NCI-H146 (cell line): ENCODE measurements at regions not wholly inside any gene's neighbourhood (a gene's known extent, or its start where the extent isn't known, plus 50 kb on each side); places are given as distances from the start of the nearest gene placed in this dataset.

Experiments
- DNase-seq: peaks from one replicate; lab custom pipeline; 2025; lab: John Stamatoyannopoulos, UW

DNA sequence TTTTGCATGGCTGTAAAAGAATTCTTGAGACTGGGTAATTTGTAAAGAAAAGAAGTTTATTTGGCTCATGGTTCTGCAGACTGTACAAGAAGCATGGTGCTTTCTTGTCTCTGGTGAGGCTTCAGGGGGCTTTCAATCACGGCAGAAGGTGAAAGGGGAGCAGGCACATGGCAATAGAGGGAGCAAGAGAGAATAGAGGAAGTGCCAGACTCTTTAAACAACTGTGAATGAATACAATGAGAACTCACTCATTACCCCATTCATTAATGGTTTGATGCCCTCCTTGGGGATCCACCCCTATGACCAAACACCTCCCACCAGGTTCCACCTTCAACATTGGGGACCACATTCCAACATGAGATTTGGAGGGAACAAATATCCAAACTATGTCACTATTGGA, 463.5 kb downstream of the MTX2 start:
- no peak for DNase-seq

DNA sequence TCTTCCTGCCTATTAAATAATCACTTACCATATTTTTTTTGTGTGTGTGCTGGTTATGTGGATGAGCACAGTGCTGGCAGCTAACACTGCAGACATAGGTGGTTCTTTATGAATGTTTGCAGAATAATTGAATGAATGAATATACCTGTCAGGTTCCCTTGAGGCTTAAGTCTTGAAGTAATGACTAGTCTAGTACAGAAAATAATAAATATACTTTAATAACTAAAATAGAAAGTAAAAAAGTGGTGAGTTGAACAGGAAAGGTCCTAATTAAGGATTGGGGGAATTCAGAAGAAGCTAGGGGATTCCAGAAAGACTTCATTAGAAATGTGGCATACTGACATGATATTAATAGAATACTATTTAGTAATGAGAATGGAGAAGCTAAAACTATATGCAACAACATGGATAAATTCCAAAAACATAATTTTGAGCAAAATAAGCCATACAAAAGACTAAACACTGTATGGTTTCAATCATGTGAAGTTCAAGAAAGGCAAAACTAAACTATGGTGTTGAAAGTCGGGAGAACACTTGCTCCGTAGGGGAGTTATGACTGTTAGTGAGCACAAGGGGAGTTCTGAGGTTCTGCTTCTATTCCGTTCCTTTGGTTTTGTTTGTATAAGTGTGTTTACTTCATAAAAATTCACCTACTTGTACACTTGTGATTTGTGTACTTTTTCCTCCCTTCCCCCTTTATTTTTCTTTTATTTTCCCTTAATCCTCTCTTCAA, 464.6 kb downstream of the MTX2 start:
- no peak for DNase-seq

DNA sequence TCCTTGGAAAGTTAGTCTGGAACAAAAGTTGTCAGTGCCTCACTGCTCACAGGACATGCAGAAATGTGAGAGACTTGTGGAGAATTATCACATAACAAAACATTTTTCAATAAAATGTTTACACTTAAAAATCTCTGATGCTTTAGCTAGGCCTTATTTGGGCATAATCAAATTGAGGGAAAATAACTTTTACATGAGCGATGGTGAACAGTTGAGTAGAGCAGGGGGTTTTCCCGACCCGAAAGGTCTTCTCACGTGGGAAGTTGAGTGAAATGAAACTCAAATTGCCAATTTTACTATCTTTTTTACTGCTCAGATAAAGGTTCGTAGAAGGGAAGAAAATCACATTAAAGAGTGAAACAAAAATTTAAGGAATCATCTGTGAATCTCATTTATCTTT, 465.6 kb downstream of the MTX2 start:
- DNase-seq, result no peak

DNA sequence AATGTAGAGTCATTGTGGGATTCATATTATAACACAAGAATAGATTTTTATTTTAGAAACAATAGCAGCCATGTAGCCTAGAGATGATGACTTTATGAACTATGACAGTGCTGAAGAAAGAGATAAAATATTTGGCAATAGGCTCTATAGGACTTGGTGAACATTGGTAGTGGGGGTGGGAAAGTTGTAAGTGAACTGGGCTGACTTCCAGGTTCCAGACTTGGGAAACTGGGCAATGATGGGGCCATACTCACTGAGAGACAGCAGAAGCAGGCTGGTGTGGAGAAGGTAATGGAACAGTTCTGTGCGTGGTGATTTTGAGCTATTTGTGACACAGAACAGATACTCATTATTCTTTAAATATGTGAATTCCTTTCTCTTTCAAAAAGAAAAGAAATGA, 470.3 kb upstream of the HNRNPA3 start:
- no peak for DNase-seq

DNA sequence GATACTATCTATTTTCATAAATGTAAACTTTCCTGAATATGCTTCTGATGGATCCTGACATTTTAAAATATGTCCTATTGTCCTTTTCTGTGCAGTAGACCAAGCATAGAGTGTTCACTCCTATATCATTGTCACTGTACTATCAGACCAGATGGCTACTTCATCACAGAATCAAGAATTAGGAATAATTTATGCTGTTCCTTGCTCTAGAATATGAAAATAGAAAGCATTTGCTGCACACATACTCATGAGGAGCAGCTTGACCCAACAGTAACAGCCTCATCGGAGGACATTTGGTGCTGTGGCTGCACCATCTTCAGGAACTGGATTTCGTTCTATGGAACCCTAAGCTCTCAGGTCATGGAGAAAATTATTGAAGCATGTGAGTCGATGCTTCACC, 468.9 kb upstream of the HNRNPA3 start:
- DNase-seq, result no peak

DNA sequence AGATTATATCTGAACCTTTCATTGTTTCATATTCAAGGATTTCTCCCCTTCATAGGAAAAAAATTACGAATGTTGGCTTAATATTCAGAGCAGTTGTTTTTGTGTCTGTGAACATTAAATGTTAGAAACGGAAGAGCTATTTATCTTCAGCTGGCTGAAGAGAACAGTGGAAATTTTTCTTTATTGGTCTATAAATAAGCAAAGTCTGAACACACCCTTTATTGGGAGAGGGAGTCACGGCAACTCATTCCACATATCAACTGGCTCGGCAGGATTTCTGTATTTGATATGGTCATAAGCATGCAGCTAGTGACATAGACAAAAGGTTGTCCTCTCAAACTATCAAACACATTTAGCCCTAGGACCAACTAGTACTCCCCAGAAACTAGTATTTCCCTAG, 468.4 kb upstream of the HNRNPA3 start:
- no peak for DNase-seq

DNA sequence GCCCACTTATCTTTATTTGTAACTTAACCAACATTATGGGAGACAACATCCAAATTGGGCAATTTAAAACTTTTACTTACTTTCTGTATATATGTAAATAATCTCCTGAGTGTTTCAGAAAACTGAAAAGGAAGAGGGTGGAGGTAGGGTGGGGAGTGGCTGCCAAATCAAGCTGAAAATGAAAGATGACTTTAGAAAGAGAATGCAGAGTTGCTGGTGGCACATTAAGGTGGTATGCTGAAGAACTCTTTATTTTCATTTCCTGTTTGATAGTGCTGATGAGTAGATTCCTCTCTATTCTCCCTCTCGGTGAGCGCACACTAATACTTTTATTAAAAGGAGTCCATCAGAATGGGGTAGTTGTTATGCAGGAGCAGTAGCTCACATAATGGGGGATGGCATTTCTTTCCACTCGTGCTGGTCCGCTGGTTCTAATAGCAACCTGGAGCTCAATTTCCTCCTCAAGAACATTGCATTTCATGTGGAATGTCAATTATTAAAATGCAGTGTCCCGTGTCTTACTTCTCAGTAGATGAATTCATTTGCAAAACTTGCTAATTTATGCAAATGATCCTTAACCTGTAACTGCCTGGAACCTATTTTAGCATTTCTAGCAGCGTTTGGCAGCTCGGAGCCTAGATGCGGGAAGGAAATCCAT, 466.9 kb upstream of the HNRNPA3 start:
- DNase-seq, result no peak

DNA sequence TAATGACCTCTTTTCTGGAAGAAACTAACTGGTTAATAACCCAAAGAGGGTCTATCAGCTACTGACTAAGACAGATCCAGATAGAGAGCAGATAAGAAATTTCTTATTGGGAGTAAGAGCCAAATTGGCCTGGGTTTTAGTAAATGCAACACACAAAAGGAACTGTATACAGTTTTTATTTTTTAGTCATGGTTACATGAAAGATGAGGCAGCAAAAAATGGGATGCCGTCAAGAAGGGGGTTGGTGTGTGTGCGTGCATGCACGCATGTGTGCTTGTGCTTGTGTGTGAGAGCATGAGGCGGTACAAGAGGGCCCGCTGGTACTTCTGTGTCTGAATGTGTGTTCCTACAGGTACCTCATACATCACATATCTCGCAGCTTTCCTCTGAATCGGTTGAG, 466.2 kb upstream of the HNRNPA3 start:
- no peak for DNase-seq

DNA sequence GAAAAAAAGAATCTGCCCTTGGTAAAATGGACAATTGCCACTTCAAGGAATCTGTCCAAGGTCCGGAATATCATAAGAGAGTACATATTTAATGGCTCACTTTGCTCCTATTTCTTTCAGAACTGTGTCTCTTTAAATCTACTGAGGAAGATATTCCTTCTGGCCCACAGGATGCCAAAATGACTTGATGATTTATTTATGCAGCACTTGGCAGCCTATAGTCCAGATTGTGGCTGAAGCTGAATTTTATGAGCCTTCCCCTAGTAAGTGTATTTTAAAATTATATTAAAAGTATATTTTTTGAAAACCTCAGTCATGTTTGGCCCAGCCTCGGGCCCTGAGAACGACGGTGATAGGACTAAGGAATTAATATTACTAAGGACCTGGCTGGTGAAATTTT, 465.1 kb upstream of the HNRNPA3 start:
- no peak for DNase-seq

DNA sequence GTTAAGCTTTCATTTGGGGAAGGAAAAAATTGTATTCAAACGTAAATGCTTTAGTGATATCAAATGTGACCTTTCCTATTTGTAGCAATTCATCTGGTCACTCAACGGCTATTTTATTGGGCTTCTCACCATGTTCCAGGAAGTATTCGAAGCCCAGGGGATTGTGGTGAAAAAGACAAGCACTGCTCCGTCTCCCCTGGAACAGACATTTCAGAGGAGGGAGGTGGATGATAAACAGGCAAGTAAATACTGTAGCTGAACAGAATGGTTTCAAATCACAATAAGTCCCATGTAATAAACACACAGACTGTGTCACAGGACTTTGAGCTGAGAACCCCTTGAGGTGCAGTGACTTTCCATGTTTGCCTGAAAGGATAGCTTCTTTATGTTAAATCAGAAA, 464.7 kb upstream of the HNRNPA3 start:
- no peak for DNase-seq

DNA sequence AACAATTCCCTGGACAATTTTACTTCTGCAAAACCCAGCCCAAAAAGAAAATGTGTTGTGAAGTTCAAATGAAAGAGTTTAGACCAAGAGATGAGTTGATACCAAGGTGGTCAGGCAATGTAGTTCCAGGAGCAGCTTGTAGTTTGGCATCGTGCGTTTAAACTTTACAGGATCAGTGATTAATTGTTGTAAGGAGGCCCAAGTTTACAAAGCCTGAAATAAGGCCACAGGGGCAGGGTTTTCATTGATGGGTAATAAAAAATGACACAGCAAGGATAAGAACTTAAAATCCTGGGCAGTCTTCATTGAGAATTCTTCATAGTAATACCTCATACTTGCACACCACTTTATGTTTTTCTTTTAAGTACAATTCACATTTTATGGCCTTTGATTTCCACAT, 463.9 kb upstream of the HNRNPA3 start:
- no peak for DNase-seq

DNA sequence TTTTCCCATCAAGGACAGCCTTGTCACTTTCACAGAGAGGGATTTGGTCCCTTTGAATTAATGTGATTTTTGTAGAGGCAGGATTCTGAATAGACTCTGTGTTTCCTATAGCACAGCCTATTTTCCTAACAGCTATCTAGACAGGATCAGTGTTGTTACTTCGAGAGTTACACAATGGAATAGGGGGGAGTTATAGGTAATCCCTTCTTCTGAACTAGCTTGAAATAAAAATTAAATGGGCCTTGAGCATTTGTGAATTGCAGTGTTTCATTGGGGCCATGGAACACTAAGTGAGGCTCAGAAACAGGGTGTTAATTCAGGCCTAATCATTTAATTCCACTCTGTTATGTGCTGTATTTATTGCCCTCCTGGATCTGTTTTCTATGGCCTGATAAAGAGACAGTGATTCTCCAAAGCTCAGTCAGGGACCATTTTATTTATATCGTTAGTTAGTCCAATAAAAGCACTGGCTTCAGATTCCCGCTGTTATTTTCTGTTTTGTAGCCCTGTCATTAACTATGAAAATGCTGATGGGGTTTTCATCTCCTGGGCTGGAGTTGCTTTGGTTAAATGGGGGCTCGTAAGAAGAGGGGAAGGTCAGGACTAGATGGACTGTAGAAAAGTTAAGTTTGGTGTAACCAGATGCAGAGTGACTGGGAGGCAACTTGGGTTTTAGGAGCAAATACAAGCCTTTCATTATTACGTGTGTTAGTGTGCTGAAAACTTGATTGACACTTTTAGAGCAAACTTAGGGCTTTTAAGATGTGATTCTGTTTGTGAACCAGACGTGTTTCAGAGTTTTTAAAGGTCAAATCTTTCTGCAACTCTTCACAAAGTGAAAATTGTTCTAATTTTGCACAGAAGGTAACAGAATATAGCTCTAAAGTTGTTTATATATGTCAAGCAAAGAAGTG, 461.0 kb upstream of the HNRNPA3 start:
- DNase-seq, result no peak

DNA sequence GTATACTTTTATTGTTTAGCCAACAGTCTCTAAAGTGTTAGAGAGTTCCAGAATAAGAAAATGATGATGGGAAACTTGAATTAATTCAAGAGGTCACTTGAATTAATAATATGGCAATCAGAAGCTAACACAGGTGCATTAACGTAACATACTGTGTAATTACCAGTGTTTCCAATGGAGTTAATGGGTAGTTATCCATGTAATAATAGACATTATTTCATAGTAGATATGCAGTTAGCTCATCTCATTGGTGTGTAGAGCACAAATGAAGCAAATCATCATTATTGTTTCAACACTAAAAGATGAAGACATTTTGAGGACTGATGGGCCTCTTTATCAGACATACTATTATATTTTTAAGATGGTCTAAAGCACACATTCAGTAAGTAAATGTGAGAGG, 460.3 kb upstream of the HNRNPA3 start:
- no peak for DNase-seq

DNA sequence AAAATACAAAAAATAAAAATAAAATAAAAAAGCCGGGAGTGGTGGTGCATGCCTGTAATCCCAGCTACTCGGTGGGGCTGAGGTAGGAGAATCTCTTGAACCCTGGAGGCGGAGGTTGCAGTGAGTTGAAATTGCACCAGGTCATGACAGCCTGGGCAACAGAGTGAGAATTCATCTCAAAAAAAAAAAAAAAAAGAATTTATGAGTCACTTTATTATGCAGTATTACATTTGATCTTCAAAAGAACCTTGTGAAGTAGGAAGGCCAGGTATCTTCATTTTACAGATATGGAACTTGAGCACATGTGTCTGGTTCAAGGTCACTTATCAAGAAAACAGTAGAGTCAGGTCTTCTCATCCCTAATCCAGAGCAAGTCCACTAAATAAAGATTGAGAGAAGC, 459.4 kb upstream of the HNRNPA3 start:
- no peak for DNase-seq

DNA sequence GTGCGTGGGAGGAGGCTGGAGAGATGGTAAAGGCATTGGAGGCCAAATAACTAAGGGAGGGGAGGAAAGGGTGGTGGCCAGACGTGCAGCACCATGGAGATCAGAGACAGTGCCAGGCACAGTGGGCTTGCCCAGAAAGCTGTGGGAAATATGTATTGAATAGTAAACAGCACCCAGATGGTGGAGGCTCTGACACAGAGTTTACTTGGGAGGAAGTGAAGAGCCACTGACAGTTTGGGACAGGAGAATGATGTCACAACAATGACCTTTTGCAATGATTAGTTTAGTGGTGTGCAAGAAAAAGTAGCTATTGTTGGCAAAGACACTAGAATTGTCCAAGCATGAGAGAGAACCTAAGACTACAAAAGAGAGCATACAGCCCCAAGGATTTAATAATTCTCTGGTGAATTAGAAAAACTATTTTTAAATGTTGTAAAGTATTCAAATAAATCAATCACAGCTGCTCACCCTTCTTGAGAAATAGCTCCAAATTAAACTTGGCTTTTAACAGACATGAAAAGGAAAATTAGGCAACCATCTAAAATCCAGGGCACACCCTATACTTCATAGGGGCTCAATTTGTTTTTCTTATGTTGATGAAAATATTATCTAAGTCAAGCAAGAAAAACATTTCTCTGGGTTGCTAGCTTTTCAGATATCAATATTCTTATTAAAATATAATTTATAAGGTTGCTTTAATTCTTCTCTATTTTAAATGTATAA, 458.7 kb upstream of the HNRNPA3 start:
- no peak for DNase-seq

DNA sequence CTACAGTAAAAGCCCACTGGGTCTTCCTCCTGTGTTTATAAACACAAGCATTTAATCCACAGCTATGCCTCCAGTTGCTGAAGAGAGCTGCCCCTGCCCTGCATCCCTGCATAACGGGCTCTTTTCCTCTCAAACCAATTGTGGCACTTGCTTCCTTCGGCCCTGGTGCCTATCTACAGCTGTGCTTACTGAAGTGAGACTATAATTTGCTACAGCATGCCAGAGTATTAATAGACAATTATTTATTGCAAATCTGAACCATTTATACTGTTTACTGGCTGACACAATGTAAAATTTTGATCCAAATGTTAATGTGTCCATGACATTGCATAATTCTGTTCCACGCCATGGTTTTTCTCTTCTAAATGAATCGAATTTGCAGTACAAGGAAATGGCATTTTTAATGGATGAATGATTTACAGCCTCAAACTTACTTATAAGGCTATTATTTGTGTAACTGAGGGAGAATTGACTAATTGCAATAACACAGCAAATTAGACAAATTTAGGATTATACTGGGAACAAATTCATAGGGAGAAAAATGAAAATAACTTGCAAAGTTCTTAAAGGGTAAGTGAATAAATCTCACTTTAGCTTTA, 457.0 kb upstream of the HNRNPA3 start:
- DNase-seq, result no peak

DNA sequence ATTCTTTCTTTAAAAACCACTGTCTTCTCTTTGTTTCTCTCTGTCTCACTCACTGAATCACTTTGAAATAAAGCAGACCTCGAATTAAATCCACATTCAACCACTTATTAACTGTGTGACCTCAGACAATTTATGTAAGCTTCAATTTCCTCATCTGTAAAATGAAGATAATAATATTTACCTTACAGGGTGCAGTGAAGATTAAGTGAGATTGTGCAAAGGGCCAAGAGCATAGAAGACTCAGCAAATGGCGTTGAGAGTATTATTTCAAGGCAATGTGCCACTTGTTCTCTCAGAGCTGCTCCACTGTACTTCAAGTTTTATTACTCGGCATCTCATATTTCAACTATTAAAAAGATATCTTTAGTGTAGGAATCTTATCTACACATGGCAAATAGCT, 454.2 kb upstream of the HNRNPA3 start:
- DNase-seq, result no peak

DNA sequence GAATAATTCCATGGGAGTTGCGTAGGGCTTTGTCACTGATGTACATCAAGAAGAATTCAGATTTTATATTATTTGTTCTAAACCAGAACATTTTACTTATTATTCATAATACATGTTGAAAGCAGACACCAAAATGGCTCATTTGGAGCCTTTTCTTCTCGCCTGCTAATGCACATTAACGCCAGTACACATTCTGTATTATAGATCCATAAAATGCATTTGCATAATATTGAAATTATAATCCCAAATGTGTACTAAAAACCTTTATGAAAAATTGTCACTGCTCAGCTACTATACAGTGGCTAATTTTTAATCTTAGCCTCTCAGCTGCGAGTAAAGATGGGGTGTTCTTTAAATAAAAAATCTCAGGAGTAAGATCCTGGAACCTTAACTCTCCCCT, 452.2 kb upstream of the HNRNPA3 start:
- DNase-seq, result no peak

DNA sequence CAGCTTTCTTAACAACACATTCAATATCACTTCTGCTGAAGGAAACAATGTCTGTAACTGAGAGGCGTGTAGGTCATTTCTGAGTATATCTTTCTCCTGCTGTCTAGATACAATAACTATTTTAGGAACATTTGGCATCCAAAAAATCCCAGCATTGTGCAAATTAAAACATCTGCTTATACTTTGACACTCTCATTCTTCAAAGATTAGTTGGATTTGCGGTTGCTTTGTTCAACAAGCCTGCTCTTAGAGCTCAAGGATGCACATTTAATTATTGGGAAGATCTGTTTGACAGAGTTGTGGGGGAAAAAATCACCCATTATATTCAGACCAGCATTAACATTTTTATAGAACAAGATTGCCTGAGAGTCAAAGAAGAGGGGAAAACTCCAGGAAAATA, 449.5 kb upstream of the HNRNPA3 start:
- no peak for DNase-seq

DNA sequence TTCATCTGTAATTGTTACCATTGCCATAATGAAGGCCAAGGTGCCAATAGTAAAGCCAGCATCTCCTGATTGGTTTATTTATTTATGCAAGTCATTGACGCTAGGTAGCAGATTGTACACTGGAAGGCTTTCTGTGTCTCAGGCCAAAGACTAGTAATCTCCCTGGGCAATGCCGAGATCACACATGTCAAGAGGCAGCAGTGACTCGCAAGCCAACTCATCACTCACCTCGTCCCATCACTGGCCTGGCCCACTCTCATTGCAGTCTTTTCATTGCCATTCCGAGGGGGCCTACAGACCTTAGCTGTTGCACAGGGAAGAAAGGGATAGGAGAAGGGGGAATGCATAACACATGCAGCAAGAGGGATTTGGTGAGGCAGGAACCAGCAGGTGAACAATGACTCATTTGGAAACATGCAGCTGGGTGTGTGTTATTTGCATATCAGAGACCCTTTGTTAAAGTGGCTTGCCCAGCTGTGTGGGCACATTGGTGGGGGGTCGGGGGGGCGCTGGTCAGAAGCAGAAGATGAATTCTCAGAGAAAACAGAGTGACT, 448.7 kb upstream of the HNRNPA3 start:
- DNase-seq, result peak; percentile 77

DNA sequence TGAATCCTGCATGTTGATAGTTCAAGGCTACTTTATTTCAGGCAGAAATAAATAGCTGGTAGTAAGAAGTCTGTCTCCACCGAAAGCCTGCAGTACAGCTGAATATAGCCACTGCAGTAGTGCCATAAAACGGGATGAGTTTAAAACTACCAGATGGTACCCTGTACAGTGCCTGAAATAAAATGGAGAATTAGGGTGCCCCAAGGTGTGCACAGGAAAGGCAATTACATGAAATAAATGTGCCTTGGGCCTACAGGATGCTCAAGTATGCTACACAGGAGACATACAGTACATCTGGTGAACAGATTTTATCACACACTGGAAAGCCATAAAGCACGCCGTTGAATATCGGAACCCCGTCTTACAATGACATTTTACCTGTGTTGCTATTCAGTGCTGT, 447.7 kb upstream of the HNRNPA3 start:
- DNase-seq, result no peak

DNA sequence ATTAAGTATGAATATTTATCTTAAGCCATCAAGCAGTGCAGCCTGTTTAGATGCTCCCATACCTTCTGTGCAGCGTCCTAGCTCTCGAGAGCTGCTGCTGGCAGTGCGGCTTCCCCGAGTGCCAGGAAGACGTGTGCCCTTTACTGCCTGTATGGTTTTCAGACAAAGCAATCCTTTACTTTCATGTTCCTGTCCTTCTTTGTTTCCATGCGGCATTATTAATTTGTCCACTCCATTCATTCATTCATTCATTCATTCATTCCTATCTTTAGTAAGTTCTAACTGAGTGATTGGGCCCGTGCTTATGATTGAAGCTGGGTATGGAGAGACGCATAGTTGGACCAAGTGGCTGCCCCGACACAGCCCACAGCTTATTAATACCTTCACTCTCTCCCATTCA, 446.6 kb upstream of the HNRNPA3 start:
- DNase-seq, result no peak
